HG03575 (cell line): ENCODE measurements at regions not wholly inside any gene's neighbourhood (a gene's known extent, or its start where the extent isn't known, plus 50 kb on each side); places are given as distances from the start of the nearest gene placed in this dataset.

Source experiments
- ATAC-seq: cut with Tn5 transposase; IDR thresholded peaks from one replicate; pipeline ENCODE4 v1.9.1; 2021; ENCODE audit not compliant: unreplicated experiment, insufficient number of reproducible peaks, low FRiP score; ENCODE audit errors: extremely low read depth

DNA sequence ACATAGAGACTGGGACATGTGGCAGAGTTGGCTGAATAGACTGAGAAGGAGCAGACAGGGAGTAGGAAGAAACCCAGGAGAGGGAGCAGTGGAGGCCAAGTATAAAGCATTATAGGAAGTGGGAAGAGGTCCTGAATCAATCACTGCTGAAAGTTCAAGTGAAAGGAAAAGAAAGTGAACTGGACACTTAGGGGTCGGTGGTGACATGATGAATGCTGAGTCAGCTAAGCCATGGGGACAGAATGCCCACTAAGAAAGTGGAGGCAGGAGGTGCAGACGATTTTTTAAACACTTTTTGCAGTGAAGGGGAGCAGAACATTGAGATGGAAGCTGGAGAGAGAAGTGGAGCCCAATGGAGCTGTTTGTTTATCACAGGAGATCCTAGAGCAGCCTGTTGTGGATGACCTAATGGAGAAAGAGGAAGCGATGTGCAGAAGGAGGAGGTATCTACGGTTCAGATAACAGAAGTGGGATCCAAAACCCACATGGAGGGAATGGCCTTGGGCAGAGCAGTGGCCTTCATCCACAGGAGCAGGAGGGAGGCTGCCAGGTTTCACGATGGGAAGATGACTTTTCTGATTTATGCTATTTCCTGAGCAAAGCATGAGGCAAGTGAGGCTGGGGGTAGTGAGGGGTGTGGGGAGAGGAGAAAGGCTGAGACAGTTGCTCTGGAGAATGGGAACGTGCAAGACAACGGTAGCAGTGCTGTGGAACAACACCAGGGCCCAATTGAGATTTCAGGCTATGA lies 208.2 kb downstream of the RPLP1 start:
- no peak for ATAC-seq

DNA sequence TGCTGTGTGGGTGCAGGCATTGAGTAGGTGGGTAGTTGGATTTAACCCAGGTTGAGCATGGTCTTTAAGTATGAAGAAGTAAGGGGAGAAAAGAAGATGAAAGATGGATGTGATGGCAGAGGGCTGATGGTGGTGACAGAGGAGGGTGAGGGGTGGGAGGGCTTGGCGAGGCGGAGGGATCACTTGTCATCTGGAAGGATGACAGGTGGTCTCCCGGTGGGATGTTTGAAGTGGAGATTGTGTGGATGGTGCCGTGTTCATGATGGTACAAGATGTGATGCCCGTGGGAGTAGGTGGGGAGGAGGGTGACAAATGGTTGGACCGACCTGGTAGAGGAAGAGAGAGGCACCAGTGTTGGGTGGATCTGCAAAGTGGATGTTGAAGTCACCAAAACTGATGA lies 208.8 kb downstream of the RPLP1 start:
- ATAC-seq: no peak

DNA sequence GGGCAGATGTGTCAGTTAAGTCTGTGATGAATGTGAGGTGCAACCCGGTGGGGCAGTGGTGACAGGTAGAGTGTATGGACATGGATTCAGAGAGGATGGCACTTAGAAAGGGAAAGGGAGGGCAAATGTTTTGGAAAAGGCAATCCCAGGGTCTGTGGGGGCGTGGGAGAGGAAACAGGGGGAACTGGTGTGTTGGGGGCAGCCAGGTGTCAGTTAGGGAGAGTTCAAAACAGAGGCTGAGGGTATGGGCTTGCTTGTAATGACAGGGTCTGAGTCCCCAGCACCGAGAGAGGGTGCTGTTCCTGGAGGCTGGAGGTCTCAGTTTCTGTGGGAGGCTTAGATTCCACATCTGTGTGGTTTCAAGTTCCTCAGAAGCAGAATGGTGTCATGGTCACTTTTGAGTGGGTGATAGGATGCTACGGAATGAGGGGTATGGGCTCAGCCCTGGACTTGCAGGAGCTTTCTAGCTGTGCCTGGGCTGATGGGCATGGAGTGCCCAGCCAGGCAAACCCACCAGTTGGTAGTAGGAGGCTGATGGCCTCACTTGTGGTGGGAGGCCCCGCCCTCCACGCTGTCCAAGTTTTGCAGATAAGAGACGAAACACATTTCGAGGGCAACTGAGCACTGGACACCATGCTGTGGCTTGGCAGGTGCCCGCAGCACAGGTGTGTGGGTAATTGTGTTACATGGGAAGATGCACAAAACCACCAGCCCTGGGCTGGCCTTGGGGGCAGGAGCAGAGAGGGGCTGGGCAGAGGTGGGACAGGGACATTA lies 209.4 kb downstream of the RPLP1 start:
- ATAC-seq: no peak

DNA sequence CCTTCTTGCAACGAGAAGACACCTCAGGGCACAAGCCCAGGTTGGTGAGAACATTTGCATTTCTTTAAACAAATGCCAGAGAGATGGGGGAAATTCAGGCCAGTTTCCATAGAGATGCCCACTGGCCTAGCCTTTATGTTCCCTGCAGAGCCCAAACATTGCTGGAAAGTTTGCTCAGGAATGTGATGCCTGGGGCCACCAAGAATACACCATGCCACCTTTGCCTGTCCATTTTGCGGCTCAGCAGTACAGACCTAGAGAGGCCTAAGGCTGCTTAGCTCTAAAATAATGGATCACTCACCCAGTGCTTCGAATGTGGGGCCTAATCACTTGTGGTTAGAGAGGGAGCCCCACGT lies 210.0 kb downstream of the RPLP1 start:
- no peak for ATAC-seq

DNA sequence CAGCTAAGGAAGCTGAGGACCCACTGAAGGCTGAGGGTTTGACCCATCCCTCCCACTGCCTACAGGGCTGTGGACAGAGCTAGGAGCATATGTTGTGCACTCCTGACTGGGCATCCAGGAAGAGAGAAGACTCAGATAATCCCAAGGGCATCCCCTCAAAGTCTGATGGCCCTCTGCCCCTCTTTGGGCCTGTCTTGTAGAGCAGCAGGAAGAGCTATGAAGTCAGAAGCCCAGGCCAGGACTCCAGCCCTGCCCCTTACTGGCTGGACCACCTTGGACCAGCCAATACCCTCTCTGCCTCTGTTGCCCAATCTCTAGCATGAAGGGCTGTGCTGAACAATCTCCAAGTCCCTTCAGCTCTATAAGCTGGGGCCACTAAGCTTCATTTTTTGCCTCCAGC lies 210.8 kb downstream of the RPLP1 start:
- ATAC-seq: no peak

DNA sequence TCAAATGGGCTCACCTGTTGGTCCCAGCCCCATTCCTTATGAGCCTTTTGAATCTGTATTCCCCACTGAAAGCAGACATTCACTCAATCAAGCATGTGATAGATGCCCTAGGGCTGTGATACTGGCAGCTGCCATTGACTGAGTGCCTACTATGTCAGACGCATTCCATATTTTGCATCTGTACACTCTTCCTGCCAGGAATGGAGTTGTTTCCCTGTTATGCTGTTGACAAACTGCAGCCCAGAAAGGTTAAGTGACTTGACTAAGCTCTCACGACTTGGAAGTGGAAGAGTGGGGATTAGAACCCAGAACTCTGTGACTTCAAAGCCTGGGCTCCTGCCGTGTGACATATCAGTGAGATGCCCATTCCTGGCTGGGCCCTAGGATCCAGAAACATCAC lies 211.4 kb downstream of the RPLP1 start:
- no peak for ATAC-seq

DNA sequence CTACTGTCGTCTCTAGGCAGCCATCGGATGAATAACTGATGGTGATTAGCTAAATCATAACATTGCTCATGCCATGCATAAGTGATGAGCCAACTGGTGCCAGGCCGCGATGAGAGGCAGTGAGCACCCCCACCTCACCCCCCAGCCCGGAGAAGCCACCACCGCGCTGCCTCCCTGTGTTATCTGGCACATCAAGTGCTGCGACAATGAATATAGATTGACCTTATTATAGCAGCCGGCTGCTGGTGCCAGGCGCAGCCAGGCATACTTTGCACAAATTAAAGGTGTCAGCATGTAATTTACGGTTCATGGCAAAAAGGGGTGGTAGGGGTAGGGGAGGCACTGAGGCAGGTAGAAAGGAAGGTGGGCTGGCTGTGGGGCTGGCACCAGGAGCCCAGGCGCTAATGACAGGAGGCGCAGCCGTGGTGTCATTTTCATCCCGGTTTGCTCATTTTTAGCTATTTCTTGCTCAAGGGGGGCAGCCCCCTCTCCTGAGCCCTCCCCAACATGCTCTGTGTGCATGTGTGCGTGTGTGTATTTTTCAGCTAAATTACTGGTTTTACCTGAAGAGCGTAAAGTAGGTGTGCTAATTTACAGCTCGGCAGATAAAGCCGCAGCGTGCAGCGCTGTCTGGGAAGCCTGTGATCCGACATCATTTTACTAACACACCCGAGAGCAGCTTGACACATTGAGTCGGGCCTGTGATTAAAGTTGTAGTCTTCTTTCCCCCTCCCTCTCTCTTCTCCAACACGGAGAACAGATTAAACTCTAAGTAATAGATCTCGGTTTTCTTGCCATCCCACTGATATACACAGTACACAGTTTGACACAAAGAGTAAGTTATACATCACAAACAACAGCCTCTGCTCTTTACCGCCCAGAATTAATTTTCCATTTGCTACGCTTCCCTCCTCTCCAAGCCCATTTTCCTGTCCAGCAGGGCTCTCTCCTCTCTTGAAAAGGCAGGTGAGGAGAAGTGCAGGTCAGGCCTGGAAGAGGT lies 212.3 kb downstream of the RPLP1 start:
- ATAC-seq: no peak

DNA sequence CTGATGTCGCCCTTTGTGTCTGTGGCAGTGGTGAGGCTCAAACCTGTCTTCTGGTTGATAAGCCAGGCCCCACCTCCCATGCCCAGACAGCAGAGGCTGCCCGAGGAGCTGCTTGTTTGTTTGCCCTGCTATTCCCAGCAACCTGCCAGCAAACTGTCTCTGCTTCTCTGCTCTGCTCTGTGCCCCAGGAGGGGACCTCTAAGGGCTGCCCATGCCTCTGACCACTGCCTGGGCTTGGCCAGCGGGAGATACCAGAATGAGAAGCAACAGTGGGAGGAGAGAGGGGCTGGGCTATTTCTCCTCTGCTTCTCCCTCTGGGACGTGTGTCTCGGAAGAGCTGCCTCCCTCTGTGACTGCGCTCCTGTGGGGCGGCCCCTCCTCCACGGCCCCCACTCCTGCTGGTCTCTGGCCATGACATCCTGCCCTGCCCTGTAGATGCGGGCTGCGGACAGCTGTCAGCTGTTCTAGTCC lies 213.1 kb downstream of the RPLP1 start:
- no peak for ATAC-seq

DNA sequence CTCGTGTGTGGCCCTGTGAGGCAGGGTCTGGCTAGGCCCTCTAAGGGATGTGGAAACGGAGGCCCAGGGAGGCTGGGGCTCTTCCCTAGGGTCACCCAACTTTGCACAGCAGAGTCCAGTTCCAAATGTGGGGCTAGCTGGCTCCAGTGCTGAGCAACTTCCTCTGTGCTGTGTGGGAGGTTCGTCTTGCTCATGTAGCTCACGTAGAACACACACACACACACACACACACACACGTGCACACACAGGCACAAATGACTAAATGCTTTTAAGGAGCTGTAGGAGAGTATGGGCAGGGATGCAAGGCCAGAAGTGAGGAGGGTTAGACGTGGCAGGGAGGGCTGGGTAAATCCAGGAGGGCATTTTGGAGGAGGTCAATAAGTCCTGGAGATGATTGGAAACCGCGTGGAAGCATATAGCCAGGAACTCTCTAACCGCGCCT lies 213.8 kb downstream of the RPLP1 start:
- ATAC-seq: no peak

DNA sequence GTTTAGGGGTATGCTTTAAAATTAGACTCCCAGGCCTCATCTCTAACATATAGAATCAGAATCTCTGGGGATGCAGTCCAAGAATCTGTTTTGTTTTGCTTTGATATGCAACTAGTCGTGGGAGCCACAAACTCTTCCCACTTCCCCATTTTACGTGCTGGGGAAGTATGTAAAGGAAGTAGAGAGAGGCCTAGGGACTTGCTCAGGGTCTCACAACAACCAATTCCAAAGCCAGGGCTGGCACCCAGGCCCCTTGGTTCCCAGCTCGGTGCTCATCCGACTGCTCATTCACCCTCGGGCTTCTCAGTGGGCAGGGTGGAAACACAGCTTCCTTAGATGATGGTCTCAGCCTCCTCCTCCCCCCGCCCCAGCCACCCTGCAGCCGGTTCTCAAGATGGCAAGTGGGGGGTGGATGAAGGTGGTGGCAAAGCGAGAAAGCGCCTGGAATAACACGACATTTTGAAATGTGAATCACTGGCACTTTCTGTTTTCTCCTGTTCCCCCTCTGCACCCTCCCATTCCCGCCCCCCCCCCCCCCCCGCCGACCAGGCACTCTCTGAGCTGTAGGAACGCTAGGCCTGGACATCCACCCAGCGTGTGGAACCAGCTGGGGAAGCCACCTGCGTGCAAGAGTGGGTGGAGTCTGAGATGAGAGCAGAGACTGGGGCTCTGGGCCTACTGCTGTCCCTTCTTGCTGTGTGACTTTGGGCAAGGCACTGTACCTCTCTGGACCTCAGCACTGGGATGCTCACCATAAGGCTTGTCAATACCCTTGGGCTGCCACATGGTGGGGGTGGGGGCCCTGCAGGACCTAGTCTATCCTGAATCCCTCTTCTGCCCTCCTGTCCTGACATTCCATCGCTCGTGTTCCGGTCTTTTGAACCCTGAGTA lies 214.5 kb downstream of the RPLP1 start:
- no peak for ATAC-seq

DNA sequence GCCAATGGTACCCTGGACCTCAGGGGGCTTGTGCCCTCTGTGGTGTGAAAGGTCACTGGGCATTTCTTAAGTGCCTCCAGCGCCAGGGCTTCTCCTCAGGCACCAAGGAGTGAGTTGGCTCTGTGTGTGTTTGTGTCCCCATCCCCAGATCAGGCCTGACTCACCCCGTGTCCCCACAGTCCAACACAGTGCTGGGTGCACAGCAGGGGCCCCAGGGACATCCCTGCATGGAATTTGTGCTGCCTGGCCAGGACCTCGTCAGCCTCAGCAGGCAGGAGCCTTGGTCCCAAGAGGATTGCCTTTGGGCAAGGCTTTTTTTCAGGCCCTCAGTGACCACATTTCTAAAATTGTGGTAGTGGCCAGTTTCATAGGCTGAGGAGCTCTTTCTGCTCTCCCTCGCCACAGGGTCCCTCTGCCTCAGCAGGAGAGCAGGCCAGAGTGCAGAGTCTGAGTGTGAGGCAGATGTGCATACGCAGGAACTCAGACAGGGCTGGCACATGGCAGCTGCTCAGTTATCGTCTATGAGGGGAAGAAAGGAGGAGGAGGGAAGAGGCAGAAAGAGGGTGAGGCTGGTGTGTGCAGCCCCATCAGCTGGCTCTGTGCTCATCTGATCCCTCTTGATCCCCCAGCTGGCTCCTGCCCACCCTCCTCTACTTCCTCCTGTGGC lies 215.6 kb downstream of the RPLP1 start:
- ATAC-seq: no peak

DNA sequence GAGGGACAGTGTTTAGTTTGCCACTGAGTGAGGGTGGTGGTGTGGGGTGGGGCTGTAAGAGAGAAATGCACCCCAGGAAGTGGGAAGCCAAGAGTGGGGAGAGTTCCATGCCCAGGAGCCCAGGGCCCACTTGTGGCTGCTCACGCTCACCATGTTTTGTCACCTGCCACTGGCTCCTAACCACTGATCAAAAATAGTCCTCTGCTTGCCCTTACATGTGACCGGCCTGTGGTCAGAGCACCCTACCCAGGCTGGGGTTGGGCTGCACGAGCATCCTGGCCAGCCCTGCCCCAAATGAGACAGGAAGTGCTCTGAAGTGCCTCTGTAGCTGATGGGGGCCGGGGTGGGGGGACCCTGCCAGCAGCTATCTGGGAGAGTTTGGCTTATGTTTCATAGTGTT lies 216.3 kb downstream of the RPLP1 start:
- ATAC-seq: no peak

DNA sequence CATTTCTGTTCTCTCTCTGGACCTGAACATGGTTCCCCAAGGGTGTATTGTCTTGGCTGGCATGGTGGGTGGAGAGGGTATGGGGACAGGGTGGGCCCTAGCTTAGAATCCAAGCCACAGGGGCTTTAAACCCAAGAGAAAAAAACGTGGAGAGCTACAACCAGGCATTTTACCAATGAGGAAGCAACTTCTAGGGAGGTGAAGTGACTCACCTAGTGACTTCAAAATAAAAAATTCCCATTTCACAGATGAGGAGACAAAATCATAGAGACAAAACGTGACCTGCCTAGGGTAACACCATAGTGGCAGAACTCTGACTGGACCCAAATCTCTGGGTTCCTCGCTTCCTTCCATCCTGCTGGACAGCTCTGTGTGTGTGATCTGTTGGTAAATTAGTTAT lies 216.8 kb downstream of the RPLP1 start:
- ATAC-seq: no peak

DNA sequence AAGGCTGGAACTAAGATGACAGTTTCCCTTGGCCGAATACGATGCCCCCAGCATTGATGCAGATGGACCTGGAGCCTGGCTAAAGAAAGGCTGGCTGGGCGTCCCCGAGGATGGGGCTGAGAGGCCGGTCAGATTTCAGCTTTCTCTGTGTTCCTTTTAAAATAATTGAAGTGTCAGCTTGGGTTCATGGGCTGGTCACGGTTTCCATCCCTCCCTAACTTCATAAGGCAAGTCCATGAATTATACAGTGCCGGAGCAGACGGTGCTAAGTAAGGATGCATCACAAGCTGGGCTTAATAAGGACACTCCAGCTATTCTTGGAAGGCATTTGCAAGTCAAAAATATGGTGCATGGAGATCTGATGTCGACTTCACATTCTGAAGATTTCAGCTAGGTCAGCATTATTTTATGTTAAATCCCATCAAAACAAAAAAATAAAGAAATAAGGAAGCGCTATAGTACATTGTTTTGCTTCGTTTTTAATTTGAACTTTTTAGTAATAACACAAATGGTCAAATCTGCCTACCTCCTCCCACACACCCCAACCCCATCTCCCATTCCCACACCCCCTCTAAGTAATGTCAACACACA lies 220.8 kb downstream of the RPLP1 start:
- ATAC-seq: no peak

DNA sequence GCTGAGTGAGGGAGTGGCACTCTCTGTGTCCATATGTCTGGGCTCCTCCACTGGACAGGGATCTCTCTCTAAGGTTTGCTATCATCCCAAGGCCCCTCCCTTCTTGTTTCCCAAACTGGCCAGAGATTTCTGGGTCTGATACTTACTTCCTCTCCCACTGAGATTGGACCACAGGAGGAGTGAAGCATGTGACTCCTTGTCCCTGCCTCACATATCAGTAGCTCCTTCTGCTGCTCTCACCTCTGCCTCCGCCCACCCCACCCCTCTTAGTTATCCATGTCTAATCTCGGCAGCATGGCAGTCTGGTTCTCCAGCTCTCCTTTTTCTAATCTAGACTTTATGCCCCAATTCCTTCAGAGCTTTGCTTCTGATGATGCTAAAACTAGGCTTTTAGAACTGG lies 223.1 kb downstream of the RPLP1 start:
- no peak for ATAC-seq

DNA sequence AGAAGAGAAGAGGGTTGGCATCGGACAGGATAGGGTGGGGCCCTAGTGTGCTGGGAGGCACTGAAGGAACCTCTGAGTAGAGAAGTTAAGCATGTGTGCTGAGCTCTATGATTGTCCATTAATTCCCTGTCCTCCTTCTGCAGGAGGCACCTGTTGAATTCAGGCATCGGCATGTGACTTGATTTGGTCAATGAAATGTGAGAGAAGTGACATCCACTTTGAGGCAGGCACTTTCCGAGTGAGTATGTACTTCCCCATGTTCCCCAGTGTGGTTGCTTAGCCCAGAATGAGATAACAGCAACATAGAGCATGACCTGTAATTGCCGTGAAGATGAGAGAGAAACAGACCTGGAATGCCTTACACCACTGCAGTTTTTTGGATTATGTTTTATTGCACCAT lies 224.8 kb downstream of the RPLP1 start:
- no peak for ATAC-seq

DNA sequence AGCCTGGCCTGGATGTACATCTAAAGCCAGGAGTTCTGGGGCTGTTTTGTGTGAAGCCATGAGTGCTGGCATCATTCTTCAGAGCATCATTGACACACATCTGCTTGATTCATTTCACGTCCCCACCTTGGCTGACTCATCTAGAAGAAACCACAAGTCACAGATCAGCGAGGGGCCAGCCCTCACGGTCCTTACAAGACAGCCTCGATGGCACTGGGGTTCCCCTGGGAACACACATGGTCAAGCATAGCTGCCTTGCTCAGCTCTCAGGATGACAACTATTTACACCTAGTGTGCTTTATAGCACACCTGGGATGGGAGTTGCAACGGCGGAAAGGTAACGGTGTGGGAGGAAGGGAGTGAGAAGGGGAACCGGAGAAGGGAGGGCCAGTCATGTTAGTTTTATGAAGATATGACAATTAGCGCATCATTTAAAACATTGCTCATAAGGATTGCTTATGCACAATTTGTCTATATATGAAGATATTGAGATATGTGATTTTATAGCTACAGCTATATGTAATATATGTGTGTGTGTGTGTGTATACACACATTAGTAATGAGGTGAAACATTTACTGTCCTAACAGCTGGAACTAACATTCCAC lies 227.1 kb downstream of the RPLP1 start:
- peak; percentile 81 for ATAC-seq
